ENCODE measurements at regions not wholly inside any gene's neighbourhood (a gene's known extent, or its start where the extent isn't known, plus 50 kb on each side); places are given as distances from the start of the nearest gene placed in this dataset.

DNA sequence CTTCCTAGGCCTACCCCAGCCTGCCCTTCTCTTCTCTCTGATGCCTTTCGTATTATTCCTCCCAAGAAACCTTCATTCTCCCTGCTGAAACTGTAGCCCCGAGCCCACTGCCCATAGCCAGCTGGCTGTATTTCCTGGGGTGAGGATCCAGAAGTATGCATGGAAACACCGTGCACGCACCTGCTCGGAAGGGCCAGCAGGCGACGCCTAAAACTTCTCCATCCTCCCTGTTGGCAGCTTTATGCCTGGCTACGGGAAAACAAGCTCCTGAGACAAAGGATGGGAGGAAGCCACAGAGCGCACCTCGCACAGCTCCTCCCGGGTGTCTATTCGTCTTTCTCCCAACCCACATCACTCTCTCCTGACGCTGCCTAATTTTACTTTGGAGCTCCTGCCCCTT lies 69.0 kb upstream of the CAPRIN2 start:
- Histone ChIP-seq H4K20me1 (replicated peaks; ENCODE audit: insufficient read depth) (no peaks in the 10 kb centered on the region), H3K4me1 (ENCODE audit: insufficient read depth) (peaks cover 17% of the 10 kb centered on the region; the same call in 1 of the 2 replicates), H3F3A (replicated peaks; ENCODE audit: low read depth) (peaks cover 4% of the 10 kb centered on the region; the same call in 1 of the 2 replicates), H2AFZ (peak overlapping the region; percentile 98), H3K9me2 (ENCODE audit: insufficient read depth) (peaks cover 4% of the 10 kb centered on the region; the same call in 1 of the 2 replicates), H3K4me3 (peak overlapping the region; percentile 79), H3K79me2 (replicated peaks; ENCODE audit: insufficient read depth) (no peaks in the 10 kb centered on the region), H3K27ac (ENCODE audit: low read depth) (no peak overlapping the region), H3K4me2 (peak overlapping the region; percentile 93; the same call in 1 of the 2 replicates), H3K27me3 (ENCODE audit: insufficient read depth) (peaks cover 42% of the 10 kb centered on the region), H3K36me3 (ENCODE audit: insufficient read depth) (no peaks in the 10 kb centered on the region)
- no peak overlapping the region for H3K27ac Mint-ChIP-seq
- H3K9me3 Mint-ChIP-seq = no peaks in the 10 kb centered on the region
- TF ChIP-seq CTCF (conservative IDR thresholded peaks at IDR 0.05; ENCODE audit: low read depth in 2 of 2) (0 out of 4 replicates have a peak, but pooled peaks of 1 of the 2 experiments have one; percentile 11), ZNF114 (CRISPR knock-in tag; IDR thresholded peaks at IDR 0.05) (no peak)
- H3K27me3 Mint-ChIP-seq (ENCODE audit: insufficient read depth, low read depth, poor library complexity) = peaks cover 37% of the 10 kb centered on the region
- no peaks in the 10 kb centered on the region for H3K36me3 Mint-ChIP-seq (ENCODE audit: low read depth)
- ATAC-seq (peak; percentile 7; the same call in 2 of the 3 replicates), DNase-seq (ENCODE audit: low spot score) (peak; percentile 45)
- H3K4me3 Mint-ChIP-seq = peak overlapping the region; percentile 89
- peaks cover 22% of the 10 kb centered on the region for H3K4me1 Mint-ChIP-seq

- Histone ChIP-seq H3K4me2 (peak overlapping the region; percentile 93), H2AFZ (peak overlapping the region; percentile 98)
- H3K27me3 Mint-ChIP-seq (ENCODE audit: insufficient read depth, low read depth, poor library complexity) = peaks cover 39% of the 10 kb centered on the region
Measured at GRCh38 chr12:30823156-30823699, 68.5 kb upstream of the CAPRIN2 start.

More at GRCh38 chr12:30823156-30823699, 68.5 kb upstream of the CAPRIN2 start:
- Histone ChIP-seq H3K27ac (ENCODE audit: low read depth) (no peak overlapping the region), H3K27me3 (ENCODE audit: insufficient read depth) (peaks cover 42% of the 10 kb centered on the region), H3K9me2 (ENCODE audit: insufficient read depth) (no peaks in the 10 kb centered on the region), H3K79me2 (replicated peaks; ENCODE audit: insufficient read depth) (no peaks in the 10 kb centered on the region), H3F3A (replicated peaks; ENCODE audit: low read depth) (peaks cover 4% of the 10 kb centered on the region; the same call in 1 of the 2 replicates), H4K20me1 (replicated peaks; ENCODE audit: insufficient read depth) (no peaks in the 10 kb centered on the region), H3K4me3 (peak overlapping the region; percentile 79), H3K4me1 (ENCODE audit: insufficient read depth) (peaks cover 17% of the 10 kb centered on the region; the same call in 1 of the 2 replicates), H3K36me3 (ENCODE audit: insufficient read depth) (no peaks in the 10 kb centered on the region)
- H3K9me3 Mint-ChIP-seq = no peaks in the 10 kb centered on the region
- ATAC-seq (peak; percentile 70), DNase-seq (ENCODE audit: low spot score) (peak; percentile 72)
- no peaks in the 10 kb centered on the region for H3K36me3 Mint-ChIP-seq (ENCODE audit: low read depth)
- no peak for TF ChIP-seq POLR2AphosphoS5 (IDR thresholded peaks at IDR 0.05; ENCODE audit: low read depth)
- no peak for TF ChIP-seq NANOG (IDR thresholded peaks at IDR 0.05; ENCODE audit: borderline replicate concordance)
- TF ChIP-seq ZNF114 (CRISPR knock-in tag; IDR thresholded peaks at IDR 0.05) = no peak
- TF ChIP-seq, protein P1, sequence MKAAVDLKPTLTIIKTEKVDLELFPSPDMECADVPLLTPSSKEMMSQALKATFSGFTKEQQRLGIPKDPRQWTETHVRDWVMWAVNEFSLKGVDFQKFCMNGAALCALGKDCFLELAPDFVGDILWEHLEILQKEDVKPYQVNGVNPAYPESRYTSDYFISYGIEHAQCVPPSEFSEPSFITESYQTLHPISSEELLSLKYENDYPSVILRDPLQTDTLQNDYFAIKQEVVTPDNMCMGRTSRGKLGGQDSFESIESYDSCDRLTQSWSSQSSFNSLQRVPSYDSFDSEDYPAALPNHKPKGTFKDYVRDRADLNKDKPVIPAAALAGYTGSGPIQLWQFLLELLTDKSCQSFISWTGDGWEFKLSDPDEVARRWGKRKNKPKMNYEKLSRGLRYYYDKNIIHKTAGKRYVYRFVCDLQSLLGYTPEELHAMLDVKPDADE (IDR thresholded peaks at IDR 0.05) = no peak
- TF ChIP-seq CTCF (conservative IDR thresholded peaks at IDR 0.05; ENCODE audit: low read depth in 2 of 2) = 0 out of 4 replicates have a peak, but pooled peaks have one; percentile 3 to 18
- H3K4me1 Mint-ChIP-seq = peaks cover 22% of the 10 kb centered on the region
- peak overlapping the region; percentile 89 for H3K4me3 Mint-ChIP-seq
- H3K27ac Mint-ChIP-seq = no peak overlapping the region
